NCI-H226 (cell line): ENCODE measurements at regions not wholly inside any gene's neighbourhood (a gene's known extent, or its start where the extent isn't known, plus 50 kb on each side); places are given as distances from the start of the nearest gene placed in this dataset.
A peak's percentile ranks its signal among the peaks of the same experiment; 100 is the strongest.
"Not testable (repeated sequence)": the region's sequence is repeated elsewhere in the genome, so short reads cannot be mapped to it uniquely, and the experiment has no call there.

Experiments used
- DNase-seq: peaks from one replicate; pipeline ENCODE4 v3.0.0-alpha.2; 2015

DNA sequence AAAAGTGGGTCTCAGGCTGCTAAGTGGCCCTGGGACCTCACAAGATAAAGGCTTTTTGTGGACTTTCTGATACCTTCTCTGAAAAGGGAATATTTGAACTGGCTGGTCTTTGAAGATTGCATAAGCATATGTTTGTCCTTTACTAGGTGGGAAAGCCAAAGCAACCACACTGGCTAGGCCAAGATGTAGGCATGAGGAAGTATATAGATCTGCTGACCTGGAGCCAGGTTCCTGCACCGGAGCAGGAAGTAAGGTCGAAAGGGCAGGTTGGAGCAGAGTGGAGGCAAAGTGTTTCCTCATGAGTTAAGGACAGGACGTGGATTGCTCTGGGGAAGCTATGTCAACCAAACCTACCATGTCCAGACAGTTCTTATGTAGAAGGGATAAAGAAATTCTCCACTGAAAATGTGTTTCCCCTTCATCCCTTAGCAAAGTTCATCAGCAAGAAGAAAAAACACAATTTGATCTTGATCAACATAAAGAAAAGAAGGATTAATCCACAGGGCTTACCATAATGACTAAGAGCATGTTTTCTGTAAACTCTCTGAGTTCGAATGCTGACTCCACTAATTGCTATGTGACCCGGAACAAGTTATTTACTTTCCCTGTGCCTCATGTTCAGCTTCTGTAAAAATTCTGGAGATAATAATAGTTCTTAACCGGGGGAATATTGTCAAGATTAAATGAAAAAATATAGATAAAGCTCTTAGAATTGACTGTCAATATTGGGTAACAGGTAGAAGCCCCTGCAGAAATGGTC lies 156.1 kb upstream of the SRD5A2 start:
- DNase-seq, result no peak

DNA sequence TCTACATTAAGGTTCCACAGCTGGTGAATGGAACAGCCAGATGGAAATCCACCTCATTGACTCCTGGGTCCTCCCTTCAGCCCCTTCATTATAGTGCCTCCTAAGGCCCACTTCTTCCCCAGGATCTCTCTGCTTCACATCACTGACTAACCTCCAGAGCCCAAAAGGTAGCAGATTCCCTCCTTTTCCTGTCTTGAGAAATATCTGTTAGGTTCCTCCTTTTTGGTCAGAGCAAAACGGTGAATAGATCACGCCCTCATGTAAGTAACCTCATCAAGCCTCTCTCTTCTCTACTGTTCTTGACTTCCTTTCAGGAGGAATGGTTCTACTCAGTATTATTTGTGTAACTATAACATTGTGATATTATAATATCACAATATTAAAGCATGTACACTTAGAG lies 155.0 kb upstream of the SRD5A2 start:
- no peak for DNase-seq

- peak; percentile 9 for DNase-seq
These were observed 148.8 kb upstream of the SRD5A2 start for GRCh38 chr2:31729442-31730092.

- no peak for DNase-seq
These were observed 148.3 kb upstream of the SRD5A2 start for GRCh38 chr2:31729065-31729439.

- DNase-seq, result no peak
These were observed 147.8 kb upstream of the SRD5A2 start for GRCh38 chr2:31728406-31729064.

DNA sequence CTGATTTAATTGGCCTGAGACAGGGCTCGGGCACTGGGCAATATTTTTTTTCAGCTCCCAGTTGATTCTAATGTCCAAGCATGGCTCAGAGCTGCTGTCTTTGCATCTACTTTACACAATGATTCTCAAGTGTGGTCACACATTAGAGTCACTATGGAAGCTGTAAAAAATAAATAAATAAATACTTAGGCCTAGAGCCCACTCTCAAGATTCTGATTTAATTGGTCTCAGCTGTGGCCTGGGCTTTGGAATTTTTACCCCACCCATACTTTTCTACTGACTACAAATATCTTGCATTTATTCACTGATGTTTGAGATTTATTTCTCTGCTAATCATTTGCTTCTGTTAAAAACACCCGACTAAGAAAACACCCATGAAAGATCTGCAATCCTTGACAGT lies 145.7 kb upstream of the SRD5A2 start:
- DNase-seq, result no peak

- no peak for DNase-seq
These were observed 144.7 kb upstream of the SRD5A2 start for GRCh38 chr2:31725444-31725843.

GRCh38 chr2:31711737-31712136 lies 131.0 kb upstream of the SRD5A2 start:
- DNase-seq, result no peak

DNA sequence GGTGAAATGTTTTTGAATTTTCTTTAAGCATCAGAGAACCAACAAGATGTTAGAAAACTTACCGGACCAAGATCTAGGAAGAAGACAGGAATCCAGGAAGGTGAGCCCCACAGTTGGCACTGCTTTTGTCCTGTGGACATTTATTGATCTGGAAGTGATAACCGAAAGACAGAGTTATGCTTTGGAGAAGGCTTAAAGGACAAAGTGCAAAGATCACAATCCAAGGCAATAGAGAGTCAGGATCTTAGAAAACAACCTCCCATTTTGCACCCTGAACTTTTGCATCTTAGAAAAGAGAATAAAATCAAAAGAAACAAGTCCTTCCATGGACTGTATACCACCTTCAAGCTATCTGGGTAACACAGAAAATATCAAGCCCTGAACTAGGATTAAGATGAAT lies 129.4 kb upstream of the SRD5A2 start:
- no peak for DNase-seq

- DNase-seq, result no peak
These were observed 127.3 kb upstream of the SRD5A2 start for GRCh38 chr2:31707992-31708391.

DNA sequence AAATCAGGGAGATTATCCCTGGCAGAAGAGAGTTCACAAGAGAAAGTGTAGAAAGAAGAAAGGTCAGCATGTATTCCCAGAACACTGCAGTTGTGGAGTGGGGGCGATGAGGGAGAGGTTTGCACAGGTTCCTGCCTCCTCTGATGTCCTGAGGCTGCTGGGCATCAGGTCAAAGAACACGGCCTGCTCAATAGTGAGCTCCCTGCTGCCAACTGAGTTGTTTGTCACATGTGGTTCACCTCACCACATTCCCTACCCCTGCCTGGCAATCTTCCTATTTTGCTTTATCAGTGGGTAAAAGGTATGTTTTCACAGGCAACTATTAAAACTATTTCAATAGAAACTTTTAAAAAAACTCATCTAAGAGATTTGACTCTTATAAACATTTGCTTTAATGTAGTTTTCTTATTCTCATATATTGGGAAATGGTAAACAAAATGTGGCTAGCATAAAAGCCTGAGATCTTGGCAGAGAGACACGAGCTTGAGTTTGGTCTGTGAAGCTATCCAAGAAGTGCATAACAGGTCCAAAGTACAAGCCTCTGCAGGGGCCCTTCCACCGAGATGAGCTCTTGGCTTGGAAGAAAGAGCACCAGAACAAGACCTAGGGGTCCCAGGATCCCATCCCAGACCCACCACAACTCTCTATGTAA lies 123.9 kb upstream of the SRD5A2 start:
- no peak for DNase-seq

GRCh38 chr2:31703253-31703652 lies 122.5 kb upstream of the SRD5A2 start:
- no peak for DNase-seq

DNA sequence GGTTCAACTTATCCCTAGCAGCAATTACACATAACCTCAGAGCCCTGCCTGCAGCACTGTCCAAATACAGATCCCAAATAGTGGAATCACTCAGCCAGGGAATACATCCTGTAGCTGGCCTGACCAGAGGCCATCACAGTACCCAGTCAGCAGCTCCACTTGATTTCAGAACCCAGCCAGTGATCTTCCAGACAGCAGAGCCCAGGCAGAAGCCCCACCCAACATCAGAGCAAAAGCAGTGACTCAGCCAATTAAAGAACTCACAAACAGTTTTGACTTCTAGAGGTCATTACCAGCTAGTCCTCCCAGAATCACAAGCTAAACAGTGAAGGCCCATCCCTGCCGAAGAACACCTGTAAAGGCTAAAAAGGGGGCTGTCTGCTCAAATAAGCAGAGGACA lies 118.0 kb upstream of the SRD5A2 start:
- no peak for DNase-seq

GRCh38 chr2:31696068-31696467 lies 115.3 kb upstream of the SRD5A2 start:
- DNase-seq, result no peak

- DNase-seq, result no peak
These were observed 113.7 kb upstream of the SRD5A2 start for GRCh38 chr2:31694444-31694843.

DNA sequence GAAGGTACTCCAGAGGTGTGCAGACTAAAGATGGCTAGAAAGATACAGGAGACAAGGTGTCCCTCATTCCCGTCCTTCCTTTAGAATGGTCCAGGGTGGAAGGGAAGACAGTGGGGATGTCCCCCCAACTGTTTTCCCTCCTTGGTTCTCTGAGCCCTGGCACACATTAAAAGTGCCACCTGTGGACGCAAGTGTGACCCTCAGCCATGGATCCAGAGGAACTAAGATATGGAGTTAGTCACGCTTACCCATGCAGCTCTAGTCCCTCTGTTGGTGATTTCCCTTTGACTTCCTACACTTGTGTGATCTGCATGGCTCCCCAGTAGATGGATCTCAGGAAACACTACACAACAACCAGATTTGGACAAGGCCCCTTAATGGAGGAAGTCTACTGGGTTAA lies 113.1 kb upstream of the SRD5A2 start:
- DNase-seq, result no peak

DNA sequence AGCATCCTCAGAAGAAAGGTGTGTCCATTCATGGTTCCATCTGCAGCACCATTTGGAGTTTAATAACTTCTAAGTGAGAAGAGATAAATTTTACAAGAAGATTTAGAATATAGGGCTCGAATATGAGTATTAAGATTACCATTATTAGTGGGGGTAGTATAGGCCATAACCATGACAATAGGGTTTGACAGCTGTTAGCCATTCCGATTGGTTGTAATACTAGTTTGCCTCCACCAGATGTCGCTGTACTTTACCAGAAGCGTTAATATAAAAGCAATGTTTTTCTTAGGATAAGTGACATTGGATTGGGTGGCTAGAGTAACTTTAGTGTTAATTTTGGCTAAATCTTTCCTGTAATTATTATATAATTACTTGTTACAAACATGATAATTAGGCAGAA lies 107.5 kb upstream of the SRD5A2 start:
- DNase-seq, result no peak

DNA sequence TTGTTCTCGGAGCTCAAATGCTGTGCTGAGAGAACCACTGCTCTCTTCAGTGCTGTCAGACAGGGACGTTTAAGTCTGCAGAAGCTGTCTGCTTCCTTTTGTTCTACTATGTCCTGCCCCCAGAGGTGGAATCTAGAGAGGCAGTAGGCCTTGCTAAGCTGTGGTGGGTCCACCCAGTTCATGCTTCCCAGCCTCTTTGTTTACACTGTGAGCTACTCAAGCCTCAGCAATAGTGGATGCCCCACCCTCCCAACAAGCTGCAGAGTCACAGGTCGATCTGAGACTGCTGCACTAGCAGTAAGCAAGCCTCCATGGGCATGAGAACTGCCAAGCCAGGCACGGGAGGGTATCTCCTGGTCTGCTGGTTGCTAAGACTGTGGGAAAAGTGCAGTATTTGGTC lies 102.8 kb upstream of the SRD5A2 start:
- DNase-seq, result not testable (repeated sequence)

- DNase-seq, result no peak
These were observed 94.8 kb upstream of the SRD5A2 start for GRCh38 chr2:31675485-31675901.

DNA sequence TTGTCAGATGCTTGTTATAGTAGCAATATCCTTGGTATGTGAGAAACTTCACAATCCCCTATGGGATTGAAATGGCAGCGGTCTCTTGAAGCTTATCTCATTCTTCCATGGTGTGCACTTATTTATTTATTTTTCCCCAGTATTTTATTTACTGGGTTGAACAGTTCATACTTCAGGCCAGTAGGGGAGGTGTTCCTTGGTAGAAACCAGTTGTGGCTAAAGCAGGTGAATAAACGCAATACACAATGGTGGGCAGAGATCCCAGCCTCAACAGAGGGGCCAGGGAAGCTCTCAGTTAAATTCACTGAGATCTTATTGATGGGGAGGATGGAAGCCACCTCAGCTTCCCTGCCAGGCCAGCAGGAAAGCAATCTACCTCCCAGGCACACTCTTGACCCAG lies 93.7 kb upstream of the SRD5A2 start:
- no peak for DNase-seq

DNA sequence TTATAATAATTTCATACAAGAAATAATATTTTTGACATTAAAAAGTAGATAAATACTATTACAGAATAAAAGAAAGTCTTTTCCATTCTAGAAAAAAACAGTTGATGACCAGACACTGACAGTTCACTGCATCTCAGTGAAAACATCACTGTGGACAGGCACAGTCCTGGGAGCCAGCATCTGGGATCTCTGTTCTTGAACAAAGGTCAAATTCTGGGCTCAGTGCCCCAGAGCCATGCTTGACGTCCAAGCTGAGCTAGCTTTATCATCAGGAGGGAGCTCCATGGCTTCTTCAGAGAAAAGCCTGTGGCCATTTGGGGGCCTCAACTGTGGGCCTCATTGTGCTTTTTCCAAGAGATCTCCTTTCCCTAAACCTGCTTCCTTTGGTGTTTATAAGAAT lies 86.1 kb upstream of the SRD5A2 start:
- DNase-seq, result no peak

GRCh38 chr2:31664949-31665724 lies 84.4 kb upstream of the SRD5A2 start:
- DNase-seq, result no peak

DNA sequence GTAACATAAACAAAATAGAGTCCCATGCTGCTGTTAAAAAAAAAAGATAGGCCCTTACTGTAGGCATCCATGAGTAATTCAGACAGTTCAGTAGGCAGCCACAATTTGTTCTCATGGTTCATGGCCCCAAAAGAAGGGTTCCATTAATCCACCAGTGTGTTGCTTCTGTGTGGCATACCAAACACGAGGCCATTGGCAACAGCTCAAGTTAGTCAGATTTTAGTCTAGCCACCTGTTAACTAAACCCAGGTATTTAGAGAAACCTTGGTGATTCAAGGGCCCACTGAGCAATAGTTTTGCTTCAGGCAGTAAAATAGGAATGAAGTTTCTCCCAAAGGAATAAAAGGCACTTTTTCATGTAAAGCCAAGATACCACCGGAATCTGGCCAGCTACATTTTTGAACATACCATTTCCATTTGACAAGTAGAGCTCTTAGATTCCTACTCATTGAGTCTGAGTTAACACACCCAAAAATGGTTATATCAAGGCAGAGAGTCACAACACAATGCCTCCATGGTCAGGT lies 80.1 kb upstream of the SRD5A2 start:
- no peak for DNase-seq
